GM12874 (cell line): ENCODE measurements at regions not wholly inside any gene's neighbourhood (a gene's known extent, or its start where the extent isn't known, plus 50 kb on each side); places are given as distances from the start of the nearest gene placed in this dataset.

Source experiments
- TF ChIP-seq, protein P1 (sequence below): IDR thresholded peaks from 2 replicates; pipeline ENCODE4 v1.5.1; 2011; ENCODE audit warnings: low read depth, mild to moderate bottlenecking, control low read depth, low read length, moderate library complexity; ENCODE audit not compliant: insufficient read depth

DNA sequence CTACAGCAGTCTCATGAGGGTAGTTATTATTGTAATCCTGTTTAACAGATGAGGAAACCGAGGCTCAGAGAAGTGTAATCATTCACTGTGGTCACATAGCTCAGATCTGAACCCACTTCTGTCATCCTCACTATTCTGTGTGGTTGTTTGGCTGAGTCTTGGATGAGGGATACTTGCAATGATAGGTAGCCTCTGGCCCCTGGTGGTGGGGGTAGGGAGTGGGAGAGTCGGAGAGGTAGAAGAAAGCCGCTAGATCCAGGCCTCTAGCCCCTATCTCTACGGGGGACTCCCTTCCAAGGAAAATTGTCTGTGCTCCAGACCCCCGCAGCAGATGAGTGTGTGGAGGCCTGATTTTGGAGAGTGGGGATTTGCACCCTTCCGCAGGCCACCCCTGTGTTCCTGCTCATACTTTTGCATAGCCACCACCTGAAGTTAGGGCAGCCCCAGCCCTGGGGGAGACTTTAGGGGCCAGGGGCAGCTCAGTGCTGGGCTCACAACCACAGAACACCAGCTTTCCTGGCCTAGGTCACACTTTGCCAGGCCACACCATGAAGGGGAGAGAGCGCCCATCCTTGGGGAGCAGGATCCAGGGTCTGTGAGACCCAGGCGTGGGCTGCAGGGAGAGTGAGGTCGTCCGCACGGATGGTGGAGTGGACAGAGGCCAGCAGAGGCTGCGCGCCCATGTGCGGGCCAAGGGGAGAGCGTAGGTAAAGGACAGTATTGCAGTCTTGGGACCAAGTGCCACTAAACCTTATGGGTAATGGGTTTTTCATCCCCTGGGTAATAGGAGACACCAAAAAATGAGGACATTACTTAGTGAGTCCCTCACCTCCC is 148.2 kb downstream of the GLI2 start:
- TF ChIP-seq, protein P1, sequence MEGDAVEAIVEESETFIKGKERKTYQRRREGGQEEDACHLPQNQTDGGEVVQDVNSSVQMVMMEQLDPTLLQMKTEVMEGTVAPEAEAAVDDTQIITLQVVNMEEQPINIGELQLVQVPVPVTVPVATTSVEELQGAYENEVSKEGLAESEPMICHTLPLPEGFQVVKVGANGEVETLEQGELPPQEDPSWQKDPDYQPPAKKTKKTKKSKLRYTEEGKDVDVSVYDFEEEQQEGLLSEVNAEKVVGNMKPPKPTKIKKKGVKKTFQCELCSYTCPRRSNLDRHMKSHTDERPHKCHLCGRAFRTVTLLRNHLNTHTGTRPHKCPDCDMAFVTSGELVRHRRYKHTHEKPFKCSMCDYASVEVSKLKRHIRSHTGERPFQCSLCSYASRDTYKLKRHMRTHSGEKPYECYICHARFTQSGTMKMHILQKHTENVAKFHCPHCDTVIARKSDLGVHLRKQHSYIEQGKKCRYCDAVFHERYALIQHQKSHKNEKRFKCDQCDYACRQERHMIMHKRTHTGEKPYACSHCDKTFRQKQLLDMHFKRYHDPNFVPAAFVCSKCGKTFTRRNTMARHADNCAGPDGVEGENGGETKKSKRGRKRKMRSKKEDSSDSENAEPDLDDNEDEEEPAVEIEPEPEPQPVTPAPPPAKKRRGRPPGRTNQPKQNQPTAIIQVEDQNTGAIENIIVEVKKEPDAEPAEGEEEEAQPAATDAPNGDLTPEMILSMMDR: no peak

DNA sequence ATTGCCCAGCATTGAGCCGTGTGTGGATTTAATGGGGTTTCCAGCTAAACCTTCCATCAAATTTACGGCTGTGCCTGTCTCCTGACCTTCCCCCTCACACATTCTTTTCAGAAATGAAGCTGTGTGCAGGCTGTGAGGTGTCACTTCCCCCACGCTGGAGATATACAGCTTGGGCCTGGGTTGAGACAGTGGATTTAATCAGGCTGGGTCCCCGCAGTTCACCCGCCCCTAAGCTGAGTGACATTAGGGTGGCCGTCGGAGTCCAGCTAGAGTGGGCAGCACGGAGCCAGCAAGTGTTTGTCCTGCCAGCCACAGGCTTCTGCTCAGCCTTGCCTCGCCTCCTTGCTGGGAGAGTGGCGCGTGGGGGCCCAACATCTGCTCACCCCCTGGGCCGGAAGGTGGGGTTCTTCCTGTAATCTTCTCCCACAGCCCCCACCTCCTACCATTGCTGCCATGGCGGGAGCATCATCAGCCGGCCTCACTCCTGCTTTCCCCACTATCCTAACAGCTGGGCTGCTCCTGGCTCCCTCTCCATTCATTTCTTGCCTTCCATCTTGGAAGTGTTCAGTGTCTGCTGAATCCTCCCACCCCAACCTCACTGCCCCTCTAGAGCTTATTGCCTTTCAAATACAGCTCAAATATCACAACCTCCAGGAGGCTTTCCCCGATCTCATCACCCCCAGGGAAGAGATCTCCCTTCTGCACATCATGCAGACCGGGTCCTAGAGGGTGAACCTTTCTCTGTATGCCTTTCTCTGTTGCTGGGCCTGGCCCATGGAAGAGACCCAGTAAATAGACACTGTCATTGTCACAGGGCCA is 149.0 kb downstream of the GLI2 start:
- TF ChIP-seq, protein P1: no peak

DNA sequence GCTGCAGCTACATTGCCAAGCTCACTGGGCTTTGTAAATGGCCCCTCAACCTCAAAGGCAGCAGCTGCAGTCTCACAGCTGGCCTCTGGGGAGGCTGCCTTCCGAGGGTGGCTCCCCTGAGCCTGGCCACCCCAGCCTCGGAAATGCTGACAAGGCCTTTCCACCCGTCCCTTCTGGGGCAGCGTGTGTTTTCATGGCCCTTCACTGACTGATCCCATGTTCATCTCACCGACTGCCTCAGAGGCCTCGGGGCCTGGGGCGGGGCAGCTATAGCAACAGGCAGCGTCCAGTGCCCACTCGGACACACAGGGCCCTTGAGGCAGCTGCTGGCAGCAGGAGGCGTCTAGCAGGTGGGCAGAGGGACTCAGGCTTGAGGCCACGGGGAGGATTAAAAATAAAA is 149.7 kb downstream of the GLI2 start:
- TF ChIP-seq, protein P1: no peak

DNA sequence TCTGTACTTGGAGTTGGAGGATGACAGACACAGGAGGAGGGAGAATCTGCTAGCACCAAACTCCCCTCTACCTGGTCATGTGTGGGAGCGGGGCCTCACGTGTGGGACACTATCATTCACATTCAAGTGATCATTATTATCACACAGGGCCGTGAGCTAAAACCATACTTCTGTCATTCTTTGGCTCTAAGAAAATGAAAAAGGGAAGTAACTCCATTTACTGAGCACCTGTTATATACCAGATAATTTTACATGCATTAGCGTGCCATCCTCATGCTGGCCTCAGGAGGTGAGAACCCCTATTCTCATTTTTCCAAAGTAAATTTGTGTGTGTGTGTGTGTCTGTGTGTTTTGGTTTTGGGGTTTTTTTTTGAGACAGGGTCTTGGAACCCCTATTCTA is 150.1 kb downstream of the GLI2 start:
- TF ChIP-seq, protein P1: no peak

DNA sequence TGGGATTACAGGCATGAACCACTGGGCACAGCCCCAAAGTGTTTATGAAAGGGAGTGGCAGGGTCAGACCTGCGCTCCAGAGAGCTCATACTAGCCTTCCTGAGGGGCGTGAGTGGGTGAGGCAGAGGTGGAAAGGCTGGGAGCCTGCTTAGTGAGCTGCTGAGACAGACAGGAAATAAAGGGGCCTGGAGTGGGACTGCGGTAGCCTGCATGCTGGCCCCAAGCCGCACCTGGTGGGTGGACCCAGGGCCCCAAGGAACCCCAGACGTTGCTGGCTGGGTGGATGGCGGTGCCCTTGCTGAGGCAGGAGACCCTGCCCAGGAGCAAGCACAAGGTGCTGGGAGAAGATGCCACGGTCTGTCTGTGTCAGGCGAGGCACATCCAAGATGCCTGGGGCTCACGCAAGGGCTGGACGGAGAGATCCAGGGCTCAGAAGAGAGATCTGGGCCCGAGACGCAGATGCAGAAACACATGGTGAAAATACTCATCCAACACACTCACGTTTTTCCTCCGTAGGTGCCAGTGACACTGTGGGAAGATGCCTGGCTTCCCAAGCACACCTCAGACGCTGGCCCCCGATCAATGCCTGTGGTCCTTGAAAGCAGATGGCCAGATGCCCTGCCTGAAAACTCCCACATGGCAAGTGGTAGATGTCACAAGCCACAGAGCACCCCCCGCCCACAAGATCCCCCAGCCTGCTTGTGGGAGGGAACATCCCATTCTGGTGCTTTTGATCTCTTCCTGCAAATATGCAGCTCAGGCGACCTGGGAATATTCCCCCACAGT is 151.1 kb downstream of the GLI2 start:
- TF ChIP-seq, protein P1: no peak

DNA sequence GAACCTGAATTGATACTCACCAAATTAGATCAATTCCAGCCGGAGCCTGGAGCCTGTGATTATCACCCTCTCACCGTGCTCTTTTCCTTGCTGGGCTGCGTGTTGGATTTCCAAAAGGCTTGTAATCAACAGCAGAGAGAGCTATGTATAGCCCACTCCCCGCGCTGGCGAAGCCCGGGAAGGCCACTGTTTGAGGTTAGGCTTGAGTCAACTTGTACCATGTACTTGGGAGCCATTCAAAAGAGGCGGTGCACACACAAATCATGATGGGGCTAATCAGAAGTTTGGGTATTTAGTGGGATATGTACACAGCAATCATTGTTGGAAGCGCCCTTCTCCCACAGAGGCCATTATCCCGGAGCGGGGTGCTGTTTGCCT is 151.6 kb downstream of the GLI2 start:
- TF ChIP-seq, protein P1: no peak

DNA sequence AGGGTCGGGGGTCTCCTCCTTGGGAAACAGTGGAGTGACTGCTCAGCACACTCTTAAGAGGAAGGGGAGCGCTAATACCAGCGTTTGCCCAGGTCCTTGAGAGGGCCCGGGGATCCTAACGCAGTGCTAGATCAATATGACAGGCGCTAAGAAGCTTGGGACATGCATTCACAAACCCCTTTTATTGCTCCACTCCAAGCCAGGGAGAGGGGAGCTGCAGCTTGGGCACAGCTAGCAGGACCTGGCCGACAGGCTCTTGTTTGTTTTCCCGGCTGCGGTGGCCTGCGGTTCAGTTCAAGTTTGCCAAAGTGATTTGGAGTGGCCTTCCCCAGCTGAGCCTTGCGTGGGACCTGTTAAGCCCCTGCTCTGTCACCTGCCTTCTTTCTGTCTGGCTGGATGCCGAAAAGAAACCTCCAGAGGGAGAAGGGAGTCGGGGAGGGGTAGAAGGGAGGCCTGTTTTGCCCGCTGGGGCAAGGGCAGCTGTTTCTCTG is 152.1 kb downstream of the GLI2 start:
- TF ChIP-seq, protein P1: no peak
